ENCODE measurements at regions not wholly inside any gene's neighbourhood (a gene's known extent, or its start where the extent isn't known, plus 50 kb on each side); places are given as distances from the start of the nearest gene placed in this dataset.
"Not testable (repeated sequence)": the region's sequence is repeated elsewhere in the genome, so short reads cannot be mapped to it uniquely, and the experiment has no call there.

DNA sequence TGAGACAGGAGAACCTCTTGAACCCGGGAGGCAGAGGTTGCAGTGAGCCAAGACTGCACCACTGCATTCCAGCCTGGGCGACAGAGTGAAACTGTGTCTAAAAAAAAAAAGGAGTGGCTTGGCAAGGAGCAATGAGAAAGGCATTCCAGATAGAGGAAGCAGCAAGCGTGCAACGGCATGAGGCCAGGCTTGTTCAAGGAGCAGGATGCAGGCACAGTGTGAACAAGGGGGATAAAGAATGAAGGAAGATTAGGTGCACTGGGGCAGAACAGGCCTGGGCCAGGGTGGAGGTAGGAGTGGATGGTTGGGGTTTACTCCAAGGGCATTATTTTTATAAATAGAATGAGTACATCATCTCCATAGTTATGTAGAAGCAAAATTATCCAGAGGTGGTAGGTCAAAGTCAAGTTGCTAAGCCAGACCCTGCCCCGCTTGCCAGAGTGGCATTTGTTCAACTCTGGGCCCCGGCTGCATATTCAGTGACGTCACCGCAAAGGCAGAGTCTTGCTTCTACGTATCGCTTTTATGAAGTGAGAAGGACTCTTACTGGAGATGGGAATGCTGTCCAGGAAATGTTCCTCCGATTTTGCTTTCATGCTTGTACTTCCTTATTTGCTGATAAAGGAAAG lies 100.2 kb downstream of the KATNIP start:
- FAIRE-seq: no peak
- intact Hi-C loops (cut with DNase I): no loop called here

DNA sequence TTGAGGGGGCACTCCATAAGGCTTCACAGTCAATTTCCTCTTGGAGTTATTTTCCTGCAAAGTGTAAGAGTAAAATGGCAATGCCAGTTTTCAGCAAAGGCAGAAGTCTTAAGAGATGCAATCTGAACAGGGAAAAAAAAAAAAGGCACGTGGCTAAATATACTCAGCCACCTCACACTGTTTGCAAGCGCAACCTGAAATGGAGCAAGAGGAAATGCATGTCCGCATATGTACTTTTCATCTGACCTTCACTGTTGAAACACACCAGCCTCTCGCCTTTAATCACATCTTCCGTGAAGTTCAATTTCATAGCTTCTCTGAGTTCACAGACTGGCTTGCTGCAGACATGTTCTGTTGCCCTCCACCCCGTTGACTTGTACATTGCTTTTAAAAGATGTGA lies 101.4 kb downstream of the KATNIP start:
- no peak for FAIRE-seq
- Histone ChIP-seq H3K27ac (ENCODE audit: low read depth in 2 of 2, low read length in 2 of 2) (no peak overlapping the region), H3K27me3 (ENCODE audit: control insufficient read depth, insufficient read depth, low read length) (no peaks in the 10 kb centered on the region), H3K4me1 (ENCODE audit: control insufficient read depth in 2 of 3, insufficient read depth in 2 of 3, low read depth in 1 of 3, low read length in 3 of 3) (no peaks in the 10 kb centered on the region), H3K9ac (ENCODE audit: low read length in 3 of 3) (no peak overlapping the region), H3K36me3 (ENCODE audit: control insufficient read depth in 2 of 3, insufficient read depth in 3 of 3, low read length in 3 of 3) (peaks cover 2 to 8% (median 3%) of the 10 kb centered on the region in 3 donors), H3K4me3 (ENCODE audit: low read length in 3 of 3) (no peak overlapping the region), H3K9me3 (ENCODE audit: control insufficient read depth in 2 of 3, insufficient read depth in 1 of 3, low read length in 3 of 3) (no peaks in the 10 kb centered on the region)
- TF ChIP-seq, protein P1, sequence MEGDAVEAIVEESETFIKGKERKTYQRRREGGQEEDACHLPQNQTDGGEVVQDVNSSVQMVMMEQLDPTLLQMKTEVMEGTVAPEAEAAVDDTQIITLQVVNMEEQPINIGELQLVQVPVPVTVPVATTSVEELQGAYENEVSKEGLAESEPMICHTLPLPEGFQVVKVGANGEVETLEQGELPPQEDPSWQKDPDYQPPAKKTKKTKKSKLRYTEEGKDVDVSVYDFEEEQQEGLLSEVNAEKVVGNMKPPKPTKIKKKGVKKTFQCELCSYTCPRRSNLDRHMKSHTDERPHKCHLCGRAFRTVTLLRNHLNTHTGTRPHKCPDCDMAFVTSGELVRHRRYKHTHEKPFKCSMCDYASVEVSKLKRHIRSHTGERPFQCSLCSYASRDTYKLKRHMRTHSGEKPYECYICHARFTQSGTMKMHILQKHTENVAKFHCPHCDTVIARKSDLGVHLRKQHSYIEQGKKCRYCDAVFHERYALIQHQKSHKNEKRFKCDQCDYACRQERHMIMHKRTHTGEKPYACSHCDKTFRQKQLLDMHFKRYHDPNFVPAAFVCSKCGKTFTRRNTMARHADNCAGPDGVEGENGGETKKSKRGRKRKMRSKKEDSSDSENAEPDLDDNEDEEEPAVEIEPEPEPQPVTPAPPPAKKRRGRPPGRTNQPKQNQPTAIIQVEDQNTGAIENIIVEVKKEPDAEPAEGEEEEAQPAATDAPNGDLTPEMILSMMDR (IDR thresholded peaks at IDR 0.05; ENCODE audit: borderline replicate concordance, extremely low read depth, insufficient read depth): no peak
- DNase-seq: no peak
- intact Hi-C loops (cut with DNase I): no loop called here

More for the DNA sequence above, 100.2 kb downstream of the KATNIP start:
- DNase-seq: no peak
- Histone ChIP-seq H3K27ac (ENCODE audit: low read depth in 2 of 2, low read length in 2 of 2) (no peak overlapping the region), H3K36me3 (ENCODE audit: control insufficient read depth in 2 of 3, insufficient read depth in 3 of 3, low read length in 3 of 3) (peaks cover 0 to 8% (median 3%) of the 10 kb centered on the region in 3 donors), H3K9ac (ENCODE audit: low read length in 3 of 3) (no peak overlapping the region), H3K27me3 (ENCODE audit: control insufficient read depth, insufficient read depth, low read length) (no peaks in the 10 kb centered on the region), H3K4me3 (ENCODE audit: low read length in 3 of 3) (no peak overlapping the region), H3K9me3 (ENCODE audit: control insufficient read depth in 2 of 3, insufficient read depth in 1 of 3, low read length in 3 of 3) (no peaks in the 10 kb centered on the region), H3K4me1 (ENCODE audit: control insufficient read depth in 2 of 3, insufficient read depth in 2 of 3, low read depth in 1 of 3, low read length in 3 of 3) (no peaks in the 10 kb centered on the region)
- TF ChIP-seq, protein P1 (IDR thresholded peaks at IDR 0.05; ENCODE audit: borderline replicate concordance, extremely low read depth, insufficient read depth): no peak

DNA sequence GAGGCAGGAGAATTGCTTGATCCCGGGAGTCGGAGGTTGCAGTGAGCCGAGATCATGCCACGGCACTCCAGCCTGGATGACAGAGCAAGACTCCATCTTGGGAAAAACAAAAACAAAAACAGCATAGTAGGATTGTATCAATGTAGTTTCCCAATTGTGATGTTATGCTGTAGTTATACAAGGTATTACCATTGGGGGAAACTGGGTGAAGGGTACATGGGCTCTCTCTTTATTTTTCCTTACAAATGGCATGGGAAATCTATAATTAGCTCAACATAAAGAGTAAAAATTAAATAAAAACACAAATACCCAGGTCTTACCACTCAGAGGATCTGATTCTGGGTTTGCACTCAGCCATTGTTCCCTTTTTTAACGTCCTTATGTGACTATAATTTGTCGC lies 107.9 kb downstream of the KATNIP start:
- FAIRE-seq (no peak), DNase-seq (no peak)
- peaks cover 2 to 4% (median 3%) of the 10 kb centered on the region in 3 donors for H3K36me3 ChIP-seq (ENCODE audit: control insufficient read depth in 2 of 3, insufficient read depth in 3 of 3, low read length in 3 of 3)
- intact Hi-C loops (cut with DNase I): no loop called here
- H3K9me3 ChIP-seq (ENCODE audit: control insufficient read depth in 2 of 3, insufficient read depth in 1 of 3, low read length in 3 of 3): no peaks in the 10 kb centered on the region
- H3K4me3 ChIP-seq (ENCODE audit: low read length in 3 of 3): no peak overlapping the region
- H3K9ac ChIP-seq (ENCODE audit: low read length in 3 of 3): no peak overlapping the region
- no peak overlapping the region for H3K27ac ChIP-seq (ENCODE audit: low read depth in 2 of 2, low read length in 2 of 2)
- H3K4me1 ChIP-seq (ENCODE audit: control insufficient read depth in 2 of 3, insufficient read depth in 2 of 3, low read depth in 1 of 3, low read length in 3 of 3): no peaks in the 10 kb centered on the region
- H3K27me3 ChIP-seq (ENCODE audit: control insufficient read depth, insufficient read depth, low read length): no peaks in the 10 kb centered on the region
- TF ChIP-seq, protein P1 (IDR thresholded peaks at IDR 0.05; ENCODE audit: borderline replicate concordance, extremely low read depth, insufficient read depth): no peak

DNA sequence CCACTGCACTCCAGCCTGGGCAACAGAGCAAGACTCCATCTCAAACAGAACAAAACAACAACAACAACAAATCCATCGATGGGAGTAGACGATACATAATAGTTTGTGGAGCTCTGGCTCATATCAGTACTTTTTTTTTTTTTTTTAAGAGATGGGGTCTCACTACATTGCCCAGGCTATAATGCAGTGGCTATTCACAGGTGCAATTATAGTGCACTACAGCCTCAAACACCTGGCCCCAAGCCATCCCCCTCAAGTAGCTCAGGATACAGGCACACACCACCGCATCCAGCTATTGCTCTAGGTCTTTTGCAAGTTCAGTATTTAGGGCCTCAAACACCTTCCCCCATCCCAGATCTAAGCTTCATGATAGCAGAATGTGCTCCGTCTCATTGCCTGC lies 110.6 kb downstream of the KATNIP start:
- Histone ChIP-seq H3K27ac (ENCODE audit: low read depth in 2 of 2, low read length in 2 of 2) (no peak overlapping the region), H3K36me3 (ENCODE audit: control insufficient read depth in 2 of 3, insufficient read depth in 3 of 3, low read length in 3 of 3) (peaks cover 0 to 2% (median 0%) of the 10 kb centered on the region in 3 donors), H3K4me3 (ENCODE audit: low read length in 3 of 3) (no peak overlapping the region), H3K9me3 (ENCODE audit: control insufficient read depth in 2 of 3, insufficient read depth in 1 of 3, low read length in 3 of 3) (no peaks in the 10 kb centered on the region), H3K27me3 (ENCODE audit: control insufficient read depth, insufficient read depth, low read length) (no peaks in the 10 kb centered on the region), H3K9ac (ENCODE audit: low read length in 3 of 3) (no peak overlapping the region), H3K4me1 (ENCODE audit: control insufficient read depth in 2 of 3, insufficient read depth in 2 of 3, low read depth in 1 of 3, low read length in 3 of 3) (no peaks in the 10 kb centered on the region)
- FAIRE-seq: no peak
- no peak for DNase-seq
- TF ChIP-seq, protein P1 (IDR thresholded peaks at IDR 0.05; ENCODE audit: borderline replicate concordance, extremely low read depth, insufficient read depth): no peak
- intact Hi-C loops (cut with DNase I): no loop called here

DNA sequence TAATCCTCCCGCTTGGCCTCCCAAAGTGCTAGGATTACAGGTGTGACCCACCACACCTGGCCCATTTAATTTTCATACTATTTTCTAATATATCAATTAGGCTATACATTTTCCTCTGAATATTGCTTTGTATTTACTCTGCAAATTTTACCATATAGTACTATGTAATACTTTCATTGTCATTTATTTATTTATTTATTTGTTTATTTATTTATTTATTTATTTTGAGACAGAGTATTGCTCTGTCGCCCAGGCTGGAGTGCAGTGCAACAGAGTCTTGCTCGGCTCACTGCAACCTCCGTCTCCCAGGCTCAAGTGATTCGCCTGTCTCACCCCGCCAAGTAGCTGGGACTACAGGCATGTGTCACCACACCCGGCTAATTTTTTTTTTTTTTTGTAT lies 113.3 kb downstream of the KATNIP start:
- H3K27ac ChIP-seq (ENCODE audit: low read depth in 2 of 2, low read length in 2 of 2); H3K9me3 ChIP-seq (ENCODE audit: control insufficient read depth in 2 of 3, insufficient read depth in 1 of 3, low read length in 3 of 3); FAIRE-seq; intact Hi-C loops (cut with DNase I); H3K4me3 ChIP-seq (ENCODE audit: low read length in 3 of 3); H3K9ac ChIP-seq (ENCODE audit: low read length in 3 of 3); H3K4me1 ChIP-seq (ENCODE audit: control insufficient read depth in 2 of 3, insufficient read depth in 2 of 3, low read depth in 1 of 3, low read length in 3 of 3); H3K27me3 ChIP-seq (ENCODE audit: control insufficient read depth, insufficient read depth, low read length); DNase-seq; H3K36me3 ChIP-seq (ENCODE audit: control insufficient read depth in 2 of 3, insufficient read depth in 3 of 3, low read length in 3 of 3): not testable (repeated sequence)
